HG02759 (cell line): ENCODE measurements at regions not wholly inside any gene's neighbourhood (a gene's known extent, or its start where the extent isn't known, plus 50 kb on each side); places are given as distances from the start of the nearest gene placed in this dataset.
"Not testable (repeated sequence)": the region's sequence is repeated elsewhere in the genome, so short reads cannot be mapped to it uniquely, and the experiment has no call there.

Experiments
- ATAC-seq: cut with Tn5 transposase; IDR thresholded peaks from one replicate; pipeline ENCODE4 v1.9.1; 2021; ENCODE audit warnings: mild to moderate bottlenecking, moderate library complexity; ENCODE audit not compliant: unreplicated experiment

- ATAC-seq: not testable (repeated sequence)
Observed at GRCh38 chr4:142897518-142897917, 51.4 kb upstream of the INPP4B start.

GRCh38 chr4:142900622-142901021, 54.5 kb upstream of the INPP4B start:
- ATAC-seq: no peak

- no peak for ATAC-seq
Observed at GRCh38 chr4:142901166-142901662, 55.1 kb upstream of the INPP4B start.

GRCh38 chr4:142903617-142904016, 57.5 kb upstream of the INPP4B start:
- not testable (repeated sequence) for ATAC-seq

GRCh38 chr4:142909908-142910307, 63.8 kb upstream of the INPP4B start:
- no peak for ATAC-seq

- ATAC-seq: no peak
Observed at GRCh38 chr4:142913034-142913433, 66.9 kb upstream of the INPP4B start.

- no peak for ATAC-seq
Observed at GRCh38 chr4:142913461-142914030, 67.4 kb upstream of the INPP4B start.

- ATAC-seq: no peak
Observed at GRCh38 chr4:142917678-142918077, 71.6 kb upstream of the INPP4B start.

GRCh38 chr4:142922720-142923119, 76.6 kb upstream of the INPP4B start:
- ATAC-seq: no peak

GRCh38 chr4:142923619-142924018, 77.5 kb upstream of the INPP4B start:
- no peak for ATAC-seq

- ATAC-seq: no peak
Observed at GRCh38 chr4:142925161-142925560, 79.1 kb upstream of the INPP4B start.

- ATAC-seq: no peak
Observed at GRCh38 chr4:142927721-142928120, 81.6 kb upstream of the INPP4B start.

- ATAC-seq: no peak
Observed at GRCh38 chr4:142929526-142929925, 83.4 kb upstream of the INPP4B start.

- ATAC-seq: no peak
Observed at GRCh38 chr4:142933207-142933606, 87.1 kb upstream of the INPP4B start.

GRCh38 chr4:142940425-142941330, 94.6 kb upstream of the INPP4B start:
- ATAC-seq: no peak

GRCh38 chr4:142944565-142944964, 98.5 kb upstream of the INPP4B start:
- ATAC-seq: no peak

- no peak for ATAC-seq
Observed at GRCh38 chr4:142952821-142953580, 106.9 kb upstream of the INPP4B start.

- ATAC-seq: no peak
Observed at GRCh38 chr4:142954415-142954814, 108.3 kb upstream of the INPP4B start.

- ATAC-seq: no peak
Observed at GRCh38 chr4:142955501-142955900, 109.4 kb upstream of the INPP4B start.

GRCh38 chr4:142959173-142959572, 113.1 kb upstream of the INPP4B start:
- ATAC-seq: no peak

GRCh38 chr4:142960126-142960525, 114.0 kb upstream of the INPP4B start:
- ATAC-seq: no peak
